ENCODE measurements at regions not wholly inside any gene's neighbourhood (a gene's known extent, or its start where the extent isn't known, plus 50 kb on each side); places are given as distances from the start of the nearest gene placed in this dataset.

GRCh38 chr1:234666761-234667160 is 56.8 kb upstream of the IRF2BP2 start:
- intact Hi-C loops (cut with micrococcal nuclease): no loop called here
- Mint-ChIP-seq H3K36me3 (peaks cover 0 to 4% of the 10 kb centered on the region in 2 donors), H3K4me1 (peaks cover 41% of the 10 kb centered on the region), H3K27me3 (ENCODE audit: low read depth in 3 of 3) (peaks cover 0 to 5% (median 0%) of the 10 kb centered on the region in 3 donors), H3K27ac (peak overlapping the region in 3 of 7 donors; percentile 3 to 56 (median 44)), H3K4me3 (no peak overlapping the region), H3K9me3 (peaks cover 0 to 8% (median 4%) of the 10 kb centered on the region in 7 donors)
- H3K9me3 ChIP-seq (replicated peaks in 1 of 2; ENCODE audit: control insufficient read depth in 1 of 2, insufficient read depth in 1 of 2, low read length in 2 of 2): peaks cover 0 to 17% of the 10 kb centered on the region in 2 donors
- no peak overlapping the region for H3K9ac ChIP-seq (ENCODE audit: insufficient read depth, low read length, poor library complexity, severe bottlenecking)
- H3K4me2 ChIP-seq (replicated peaks; ENCODE audit: extremely low read depth, low read length, poor library complexity, severe bottlenecking): no peak overlapping the region
- H2AFZ ChIP-seq (ENCODE audit: insufficient read depth, low read depth, low read length, poor library complexity, severe bottlenecking): no peak overlapping the region
- WGBS (ENCODE audit: insufficient coverage): 60% methylated on average over 2 of the region's 4 CpGs
- H3K4me1 ChIP-seq (ENCODE audit: control insufficient read depth in 1 of 2, insufficient read depth in 2 of 2, low read length in 2 of 2): peaks cover 31 to 40% of the 10 kb centered on the region in 2 donors
- no peaks in the 10 kb centered on the region for H3K36me3 ChIP-seq (replicated peaks in 1 of 2; ENCODE audit: control insufficient read depth in 1 of 2, insufficient read depth in 2 of 2, low read length in 2 of 2)
- DNase-seq: peak; percentile 56 to 58 (median 58)
- no peaks in the 10 kb centered on the region for H4K20me1 ChIP-seq (ENCODE audit: insufficient read depth, low read length)
- H3K79me2 ChIP-seq (ENCODE audit: insufficient read depth, low read length): no peaks in the 10 kb centered on the region
- H3K27ac ChIP-seq (ENCODE audit: low read depth in 1 of 2, low read length in 2 of 2): peak overlapping the region in 1 of 2 donors; percentile 73
- H3K27me3 ChIP-seq (ENCODE audit: control insufficient read depth in 2 of 2, insufficient read depth in 2 of 2, low read length in 2 of 2): no peaks in the 10 kb centered on the region
- H3K4me3 ChIP-seq (replicated peaks in 1 of 3; ENCODE audit: low read depth in 2 of 3, low read length in 3 of 3): no peak overlapping the region
- TF ChIP-seq, protein P1, sequence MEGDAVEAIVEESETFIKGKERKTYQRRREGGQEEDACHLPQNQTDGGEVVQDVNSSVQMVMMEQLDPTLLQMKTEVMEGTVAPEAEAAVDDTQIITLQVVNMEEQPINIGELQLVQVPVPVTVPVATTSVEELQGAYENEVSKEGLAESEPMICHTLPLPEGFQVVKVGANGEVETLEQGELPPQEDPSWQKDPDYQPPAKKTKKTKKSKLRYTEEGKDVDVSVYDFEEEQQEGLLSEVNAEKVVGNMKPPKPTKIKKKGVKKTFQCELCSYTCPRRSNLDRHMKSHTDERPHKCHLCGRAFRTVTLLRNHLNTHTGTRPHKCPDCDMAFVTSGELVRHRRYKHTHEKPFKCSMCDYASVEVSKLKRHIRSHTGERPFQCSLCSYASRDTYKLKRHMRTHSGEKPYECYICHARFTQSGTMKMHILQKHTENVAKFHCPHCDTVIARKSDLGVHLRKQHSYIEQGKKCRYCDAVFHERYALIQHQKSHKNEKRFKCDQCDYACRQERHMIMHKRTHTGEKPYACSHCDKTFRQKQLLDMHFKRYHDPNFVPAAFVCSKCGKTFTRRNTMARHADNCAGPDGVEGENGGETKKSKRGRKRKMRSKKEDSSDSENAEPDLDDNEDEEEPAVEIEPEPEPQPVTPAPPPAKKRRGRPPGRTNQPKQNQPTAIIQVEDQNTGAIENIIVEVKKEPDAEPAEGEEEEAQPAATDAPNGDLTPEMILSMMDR (IDR thresholded peaks at IDR 0.05): no peak

GRCh38 chr1:234665975-234666605 is 56.1 kb upstream of the IRF2BP2 start:
- H3K36me3 ChIP-seq (replicated peaks in 1 of 2; ENCODE audit: control insufficient read depth in 1 of 2, insufficient read depth in 2 of 2, low read length in 2 of 2): no peaks in the 10 kb centered on the region
- H3K9me3 ChIP-seq (replicated peaks in 1 of 2; ENCODE audit: control insufficient read depth in 1 of 2, insufficient read depth in 1 of 2, low read length in 2 of 2): peaks cover 0 to 17% of the 10 kb centered on the region in 2 donors
- no peaks in the 10 kb centered on the region for H3K79me2 ChIP-seq (ENCODE audit: insufficient read depth, low read length)
- H3K27ac ChIP-seq (ENCODE audit: low read depth in 1 of 2, low read length in 2 of 2): peak overlapping the region in 1 of 2 donors; percentile 73
- H4K20me1 ChIP-seq (ENCODE audit: insufficient read depth, low read length): no peaks in the 10 kb centered on the region
- H3K27ac Mint-ChIP-seq: peak overlapping the region in 5 of 7 donors; percentile 1 to 64 (median 32)
- no peak for DNase-seq
- H3K4me3 ChIP-seq (replicated peaks in 1 of 3; ENCODE audit: low read depth in 2 of 3, low read length in 3 of 3): no peak overlapping the region
- TF ChIP-seq, protein P1 (IDR thresholded peaks at IDR 0.05): no peak
- WGBS (ENCODE audit: insufficient coverage): 50% methylated on average over 2 of the region's 6 CpGs
- peaks cover 0 to 5% (median 0%) of the 10 kb centered on the region in 3 donors for H3K27me3 Mint-ChIP-seq (ENCODE audit: low read depth in 3 of 3)
- H3K4me2 ChIP-seq (replicated peaks; ENCODE audit: extremely low read depth, low read length, poor library complexity, severe bottlenecking): no peak overlapping the region
- peaks cover 44% of the 10 kb centered on the region for H3K4me1 Mint-ChIP-seq
- peaks cover 0 to 8% (median 4%) of the 10 kb centered on the region in 7 donors for H3K9me3 Mint-ChIP-seq
- intact Hi-C loops (cut with micrococcal nuclease): no loop called here
- no peak overlapping the region for H3K4me3 Mint-ChIP-seq
- peaks cover 31 to 46% of the 10 kb centered on the region in 2 donors for H3K4me1 ChIP-seq (ENCODE audit: control insufficient read depth in 1 of 2, insufficient read depth in 2 of 2, low read length in 2 of 2)
- peaks cover 2 to 4% of the 10 kb centered on the region in 2 donors for H3K36me3 Mint-ChIP-seq
- no peak overlapping the region for H3K9ac ChIP-seq (ENCODE audit: insufficient read depth, low read length, poor library complexity, severe bottlenecking)
- no peak overlapping the region for H2AFZ ChIP-seq (ENCODE audit: insufficient read depth, low read depth, low read length, poor library complexity, severe bottlenecking)
- H3K27me3 ChIP-seq (ENCODE audit: control insufficient read depth in 2 of 2, insufficient read depth in 2 of 2, low read length in 2 of 2): no peaks in the 10 kb centered on the region

All from CD14-positive monocyte (primary cell).